Neuronal stem cell (in vitro differentiated cells): ENCODE measurements at regions not wholly inside any gene's neighbourhood (a gene's known extent, or its start where the extent isn't known, plus 50 kb on each side); places are given as distances from the start of the nearest gene placed in this dataset.

ENCODE experiments used
- DNase-seq: peaks from one replicate; pipeline ENCODE4 v3.0.0-alpha.2; 2013; ENCODE audit warnings: low spot score
- H2AFZ ChIP-seq: one replicate; pipeline ENCODE4 v1.6.1; 2013; ENCODE audit warnings: mild to moderate bottlenecking, low read length, inconsistent platforms
- H2AK5ac ChIP-seq: 2 replicates; pipeline ENCODE4 v1.6.1; 2013; ENCODE audit warnings: low read depth, mild to moderate bottlenecking, inconsistent platforms, low read length, moderate library complexity, mixed read lengths
- H2BK120ac ChIP-seq: 2 replicates; pipeline ENCODE4 v1.6.1; 2013; ENCODE audit warnings: low read depth, mild to moderate bottlenecking, inconsistent platforms, low read length, moderate library complexity, mixed read lengths
- H2BK12ac ChIP-seq: one replicate; pipeline ENCODE4 v1.6.1; 2013; ENCODE audit warnings: low read length, inconsistent platforms
- H2BK15ac ChIP-seq: 2 replicates; pipeline ENCODE4 v1.6.1; 2013; ENCODE audit warnings: mild to moderate bottlenecking, low read length, inconsistent platforms, mixed read lengths
- H2BK5ac ChIP-seq: one replicate; pipeline ENCODE4 v1.6.1; 2013; ENCODE audit warnings: inconsistent platforms, mild to moderate bottlenecking, low read length, moderate library complexity
- H3K14ac ChIP-seq: one replicate; pipeline ENCODE4 v1.6.1; 2013; ENCODE audit warnings: low read length, inconsistent platforms
- H3K18ac ChIP-seq: 2 replicates; pipeline ENCODE4 v1.6.1; 2013; ENCODE audit warnings: low read length, inconsistent platforms
- H3K23ac ChIP-seq: 2 replicates; pipeline ENCODE4 v1.6.1; 2013; ENCODE audit warnings: low read depth, mild to moderate bottlenecking, mixed read lengths, low read length, inconsistent platforms; ENCODE audit not compliant: poor library complexity
- H3K27ac ChIP-seq: replicated peaks from 3 replicates; pipeline ENCODE4 v1.5.1; 2013; ENCODE audit warnings: low read length, inconsistent platforms
- H3K27me3 ChIP-seq, 3 experiments: 2 replicates each; pipeline ENCODE4 v1.6.1; 2013; ENCODE audit warnings: low read length in 3 of 3, mild to moderate bottlenecking in 2 of 3, inconsistent platforms in 1 of 3, low read depth in 1 of 3, mixed read lengths in 1 of 3, moderate library complexity in 1 of 3; ENCODE audit not compliant: control insufficient read depth in 3 of 3, insufficient read depth in 3 of 3
- H3K36me3 ChIP-seq, 2 donors: replicated peaks in 1 of 2; 2 replicates each; pipeline ENCODE4 v1.6.1; 2013; ENCODE audit warnings: low read length in 2 of 2; ENCODE audit not compliant: control insufficient read depth in 2 of 2, insufficient read depth in 2 of 2
- H3K4ac ChIP-seq: 2 replicates; pipeline ENCODE4 v1.6.1; 2013; ENCODE audit warnings: inconsistent platforms, mild to moderate bottlenecking, low read length, moderate library complexity
- H3K4me1 ChIP-seq, 2 donors: 1 replicate in 1 of 2; 2 replicates in 1 of 2; pipeline ENCODE4 v1.6.1; 2013; ENCODE audit warnings: low read length in 2 of 2, low read depth in 1 of 2; ENCODE audit not compliant: control insufficient read depth in 2 of 2, insufficient read depth in 1 of 2
- H3K4me2 ChIP-seq: one replicate; pipeline ENCODE4 v1.6.1; 2013; ENCODE audit warnings: mild to moderate bottlenecking, low read length, inconsistent platforms; ENCODE audit not compliant: insufficient read depth, poor library complexity, severe bottlenecking
- H3K4me3 ChIP-seq, 2 donors: 2 replicates each; pipeline ENCODE4 v1.5.1; 2013; ENCODE audit warnings: low read length in 2 of 2, mild to moderate bottlenecking in 2 of 2, inconsistent platforms in 1 of 2, moderate library complexity in 1 of 2
- H3K79me1 ChIP-seq: one replicate; pipeline ENCODE4 v1.6.1; 2013; ENCODE audit warnings: low read depth, mild to moderate bottlenecking, inconsistent platforms, low read length, moderate library complexity
- H3K9ac ChIP-seq: one replicate; pipeline ENCODE4 v1.6.1; 2013; ENCODE audit warnings: mild to moderate bottlenecking, low read depth, low read length, inconsistent platforms; ENCODE audit not compliant: poor library complexity
- H3K9me3 ChIP-seq, 2 donors: replicated peaks in 1 of 2; 2 replicates each; pipeline versions ENCODE3 to v1.6.1; 2013; ENCODE audit warnings: low read length in 2 of 2, mild to moderate bottlenecking in 2 of 2, inconsistent platforms in 1 of 2, low read depth in 1 of 2, mixed read lengths in 1 of 2, moderate library complexity in 1 of 2; ENCODE audit not compliant: control insufficient read depth in 2 of 2, insufficient read depth in 1 of 2
- H4K8ac ChIP-seq: one replicate; pipeline ENCODE4 v1.6.1; 2013; ENCODE audit warnings: low read depth, mild to moderate bottlenecking, inconsistent platforms, low read length, moderate library complexity
- H4K91ac ChIP-seq: one replicate; pipeline ENCODE4 v1.6.1; 2013; ENCODE audit warnings: low read length, low read depth, mild to moderate bottlenecking, inconsistent platforms; ENCODE audit not compliant: poor library complexity
- WGBS, 2 donors: extraction: QIAGEN DNeasy Blood & Tissue Kit; methylation state at CpG; one replicate each; pipeline ENCODE4 v1.1.7; 2013; ENCODE audit warnings: missing lambda C conversion rate in 2 of 2, mixed read lengths in 1 of 2; ENCODE audit not compliant: insufficient read length in 2 of 2, insufficient replicate concordance in 1 of 2; ENCODE audit errors: extremely low coverage in 2 of 2; 5-methylcytosine and 5-hydroxymethylcytosine counted together

GRCh38 chr11:128269466-128269865, 317.9 kb downstream of the ETS1 start:
- Histone ChIP-seq H3K9me3 (no peaks in the 10 kb centered on the region), H2BK15ac (no peak overlapping the region), H2BK5ac (no peak overlapping the region), H2AFZ (no peak overlapping the region), H3K9ac (no peak overlapping the region), H3K79me1 (no peaks in the 10 kb centered on the region), H3K27me3 (no peaks in the 10 kb centered on the region), H3K36me3 (no peaks in the 10 kb centered on the region), H2AK5ac (no peak overlapping the region), H3K4me3 (no peak overlapping the region), H3K23ac (no peak overlapping the region), H3K27ac (no peak overlapping the region), H4K8ac (no peak overlapping the region), H3K4ac (no peak overlapping the region), H3K14ac (no peak overlapping the region), H3K4me2 (no peak overlapping the region), H3K18ac (no peak overlapping the region), H4K91ac (no peak overlapping the region), H2BK120ac (no peak overlapping the region), H2BK12ac (no peak overlapping the region), H3K4me1 (no peaks in the 10 kb centered on the region)
- DNase-seq: no peak
- WGBS, 2 donors: no CpG with 5 or more reads among the region's 1 CpG

- Histone ChIP-seq H2BK12ac (no peak overlapping the region), H3K18ac (no peak overlapping the region), H2AK5ac (no peak overlapping the region), H3K4ac (no peak overlapping the region), H3K23ac (no peak overlapping the region), H3K27me3 (no peaks in the 10 kb centered on the region), H2AFZ (no peak overlapping the region), H3K9me3 (no peaks in the 10 kb centered on the region), H3K36me3 (no peaks in the 10 kb centered on the region), H2BK120ac (no peak overlapping the region), H3K4me1 (peaks cover 0 to 3% of the 10 kb centered on the region in 2 donors), H4K91ac (no peak overlapping the region), H3K9ac (no peak overlapping the region), H3K4me3 (no peak overlapping the region), H3K4me2 (no peak overlapping the region), H4K8ac (no peak overlapping the region), H3K79me1 (no peaks in the 10 kb centered on the region), H2BK15ac (no peak overlapping the region), H3K27ac (no peak overlapping the region), H3K14ac (no peak overlapping the region), H2BK5ac (no peak overlapping the region)
- no peak for DNase-seq
- no CpG with 5 or more reads among the region's 2 CpGs for WGBS, 2 donors
Measured at GRCh38 chr11:128266893-128267292, 320.5 kb downstream of the ETS1 start.

DNA sequence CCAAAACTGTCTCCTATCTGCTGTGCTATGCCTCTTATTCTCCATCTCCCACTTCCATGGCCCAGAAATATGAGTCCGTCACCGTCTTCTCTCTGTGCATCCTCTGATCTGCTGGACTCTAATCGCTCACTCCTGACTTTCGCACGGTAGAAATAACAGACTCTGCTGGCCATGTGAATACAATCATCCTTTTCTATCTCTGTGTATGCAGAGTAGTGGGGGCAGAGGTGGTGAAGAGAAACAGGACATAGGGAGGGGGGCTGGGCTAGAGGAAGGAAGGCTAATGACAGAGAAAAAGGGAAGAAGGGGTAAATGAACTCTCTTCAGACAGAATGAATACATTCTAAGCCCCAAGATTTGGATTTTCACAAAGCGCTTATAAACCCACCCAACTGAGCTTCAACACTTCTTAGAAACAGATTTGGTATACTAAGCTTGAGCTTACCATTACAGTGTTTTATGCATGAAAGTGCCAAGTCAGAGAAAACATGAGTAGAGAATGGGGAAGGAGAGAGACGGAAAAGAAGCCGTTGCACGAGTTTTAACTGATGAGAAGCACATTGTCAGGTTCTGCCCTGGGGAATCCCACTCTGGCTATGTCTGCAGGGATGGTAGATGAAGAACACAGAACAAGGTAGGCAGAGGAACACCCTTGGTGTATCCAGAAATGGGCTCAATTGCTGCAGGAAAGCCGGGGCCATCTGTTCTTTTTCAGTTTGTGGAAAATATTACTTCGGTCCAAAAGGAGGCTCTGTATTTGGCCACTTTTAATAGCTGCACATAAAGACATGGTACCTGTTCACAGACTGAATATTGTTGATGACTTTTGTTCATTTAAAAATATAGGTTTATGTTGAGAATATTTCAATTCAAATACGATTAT, 324.7 kb downstream of the ETS1 start:
- no peak overlapping the region for H3K4ac ChIP-seq
- H3K4me2 ChIP-seq: no peak overlapping the region
- H4K91ac ChIP-seq: no peak overlapping the region
- no peak overlapping the region for H3K23ac ChIP-seq
- H3K9ac ChIP-seq: no peak overlapping the region
- H3K36me3 ChIP-seq: no peaks in the 10 kb centered on the region
- no peaks in the 10 kb centered on the region for H3K79me1 ChIP-seq
- no peaks in the 10 kb centered on the region for H3K27me3 ChIP-seq
- H2AFZ ChIP-seq: peak overlapping the region; percentile 15
- WGBS, 2 donors: no CpG with 5 or more reads among the region's 12 CpGs
- H3K4me3 ChIP-seq: no peak overlapping the region
- no peak for DNase-seq
- H3K27ac ChIP-seq: no peak overlapping the region
- H2BK5ac ChIP-seq: no peak overlapping the region
- no peaks in the 10 kb centered on the region for H3K9me3 ChIP-seq
- no peak overlapping the region for H2BK15ac ChIP-seq
- no peak overlapping the region for H3K18ac ChIP-seq
- peaks cover 0 to 3% of the 10 kb centered on the region in 2 donors for H3K4me1 ChIP-seq
- H2BK120ac ChIP-seq: no peak overlapping the region
- no peak overlapping the region for H2AK5ac ChIP-seq
- no peak overlapping the region for H3K14ac ChIP-seq
- H4K8ac ChIP-seq: no peak overlapping the region
- H2BK12ac ChIP-seq: no peak overlapping the region

DNA sequence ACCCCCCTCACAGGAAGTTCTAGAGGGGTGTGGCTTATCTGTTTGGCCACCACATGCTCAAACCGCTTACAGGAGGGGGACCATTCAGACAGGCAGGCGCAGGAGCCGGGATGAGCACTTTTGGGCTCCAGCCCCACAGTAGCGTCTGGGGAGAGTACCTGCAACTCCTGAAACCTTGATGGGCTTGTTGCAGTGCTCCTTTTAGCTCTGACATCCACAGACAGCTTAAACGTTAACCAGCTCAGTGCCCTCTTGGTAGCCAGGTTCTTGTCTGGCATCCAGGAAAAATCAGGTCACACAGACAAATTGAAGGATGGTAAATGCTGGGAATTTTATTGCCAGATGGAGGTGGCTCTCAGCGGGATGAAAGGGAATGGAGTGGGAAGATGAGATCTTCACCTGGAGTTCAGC, 326.3 kb downstream of the ETS1 start:
- DNase-seq: no peak
- H2BK5ac ChIP-seq: no peak overlapping the region
- H4K91ac ChIP-seq: no peak overlapping the region
- H3K27me3 ChIP-seq: no peaks in the 10 kb centered on the region
- H3K9me3 ChIP-seq: no peaks in the 10 kb centered on the region
- H3K27ac ChIP-seq: no peak overlapping the region
- no peak overlapping the region for H2AK5ac ChIP-seq
- H3K4ac ChIP-seq: no peak overlapping the region
- H3K4me2 ChIP-seq: no peak overlapping the region
- H2BK12ac ChIP-seq: no peak overlapping the region
- H3K14ac ChIP-seq: no peak overlapping the region
- no peak overlapping the region for H3K18ac ChIP-seq
- H2BK120ac ChIP-seq: no peak overlapping the region
- no peak overlapping the region for H2BK15ac ChIP-seq
- H3K79me1 ChIP-seq: no peaks in the 10 kb centered on the region
- no peak overlapping the region for H3K23ac ChIP-seq
- WGBS, 2 donors: no CpG with 5 or more reads among the region's 6 CpGs
- H2AFZ ChIP-seq: no peak overlapping the region
- H3K4me1 ChIP-seq: peaks cover 0 to 3% of the 10 kb centered on the region in 2 donors
- H3K4me3 ChIP-seq: no peak overlapping the region
- H4K8ac ChIP-seq: no peak overlapping the region
- no peak overlapping the region for H3K9ac ChIP-seq
- no peaks in the 10 kb centered on the region for H3K36me3 ChIP-seq
